ENCODE measurements at regions not wholly inside any gene's neighbourhood (a gene's known extent, or its start where the extent isn't known, plus 50 kb on each side); places are given as distances from the start of the nearest gene placed in this dataset.
A peak's percentile ranks its signal among the peaks of the same experiment; 100 is the strongest.

- TF ChIP-seq, protein P1, sequence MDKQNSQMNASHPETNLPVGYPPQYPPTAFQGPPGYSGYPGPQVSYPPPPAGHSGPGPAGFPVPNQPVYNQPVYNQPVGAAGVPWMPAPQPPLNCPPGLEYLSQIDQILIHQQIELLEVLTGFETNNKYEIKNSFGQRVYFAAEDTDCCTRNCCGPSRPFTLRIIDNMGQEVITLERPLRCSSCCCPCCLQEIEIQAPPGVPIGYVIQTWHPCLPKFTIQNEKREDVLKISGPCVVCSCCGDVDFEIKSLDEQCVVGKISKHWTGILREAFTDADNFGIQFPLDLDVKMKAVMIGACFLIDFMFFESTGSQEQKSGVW (CRISPR knock-in tag; IDR thresholded peaks at IDR 0.05; ENCODE audit: borderline replicate concordance) = no peak
- TF ChIP-seq ZMYM4 (CRISPR knock-in tag; IDR thresholded peaks at IDR 0.05) (no peak), ZNF224 (CRISPR knock-in tag; IDR thresholded peaks at IDR 0.05) (no peak), KLF6 (CRISPR knock-in tag; IDR thresholded peaks at IDR 0.05) (no peak), ZNF3 (CRISPR knock-in tag; IDR thresholded peaks at IDR 0.05) (no peak)
- TF ChIP-seq, protein P2, sequence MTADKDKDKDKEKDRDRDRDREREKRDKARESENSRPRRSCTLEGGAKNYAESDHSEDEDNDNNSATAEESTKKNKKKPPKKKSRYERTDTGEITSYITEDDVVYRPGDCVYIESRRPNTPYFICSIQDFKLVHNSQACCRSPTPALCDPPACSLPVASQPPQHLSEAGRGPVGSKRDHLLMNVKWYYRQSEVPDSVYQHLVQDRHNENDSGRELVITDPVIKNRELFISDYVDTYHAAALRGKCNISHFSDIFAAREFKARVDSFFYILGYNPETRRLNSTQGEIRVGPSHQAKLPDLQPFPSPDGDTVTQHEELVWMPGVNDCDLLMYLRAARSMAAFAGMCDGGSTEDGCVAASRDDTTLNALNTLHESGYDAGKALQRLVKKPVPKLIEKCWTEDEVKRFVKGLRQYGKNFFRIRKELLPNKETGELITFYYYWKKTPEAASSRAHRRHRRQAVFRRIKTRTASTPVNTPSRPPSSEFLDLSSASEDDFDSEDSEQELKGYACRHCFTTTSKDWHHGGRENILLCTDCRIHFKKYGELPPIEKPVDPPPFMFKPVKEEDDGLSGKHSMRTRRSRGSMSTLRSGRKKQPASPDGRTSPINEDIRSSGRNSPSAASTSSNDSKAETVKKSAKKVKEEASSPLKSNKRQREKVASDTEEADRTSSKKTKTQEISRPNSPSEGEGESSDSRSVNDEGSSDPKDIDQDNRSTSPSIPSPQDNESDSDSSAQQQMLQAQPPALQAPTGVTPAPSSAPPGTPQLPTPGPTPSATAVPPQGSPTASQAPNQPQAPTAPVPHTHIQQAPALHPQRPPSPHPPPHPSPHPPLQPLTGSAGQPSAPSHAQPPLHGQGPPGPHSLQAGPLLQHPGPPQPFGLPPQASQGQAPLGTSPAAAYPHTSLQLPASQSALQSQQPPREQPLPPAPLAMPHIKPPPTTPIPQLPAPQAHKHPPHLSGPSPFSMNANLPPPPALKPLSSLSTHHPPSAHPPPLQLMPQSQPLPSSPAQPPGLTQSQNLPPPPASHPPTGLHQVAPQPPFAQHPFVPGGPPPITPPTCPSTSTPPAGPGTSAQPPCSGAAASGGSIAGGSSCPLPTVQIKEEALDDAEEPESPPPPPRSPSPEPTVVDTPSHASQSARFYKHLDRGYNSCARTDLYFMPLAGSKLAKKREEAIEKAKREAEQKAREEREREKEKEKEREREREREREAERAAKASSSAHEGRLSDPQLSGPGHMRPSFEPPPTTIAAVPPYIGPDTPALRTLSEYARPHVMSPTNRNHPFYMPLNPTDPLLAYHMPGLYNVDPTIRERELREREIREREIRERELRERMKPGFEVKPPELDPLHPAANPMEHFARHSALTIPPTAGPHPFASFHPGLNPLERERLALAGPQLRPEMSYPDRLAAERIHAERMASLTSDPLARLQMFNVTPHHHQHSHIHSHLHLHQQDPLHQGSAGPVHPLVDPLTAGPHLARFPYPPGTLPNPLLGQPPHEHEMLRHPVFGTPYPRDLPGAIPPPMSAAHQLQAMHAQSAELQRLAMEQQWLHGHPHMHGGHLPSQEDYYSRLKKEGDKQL (CRISPR knock-in tag; IDR thresholded peaks at IDR 0.05; ENCODE audit: low read depth) = no peak
Measured at GRCh38 chr11:39971938-39972337, 1487.5 kb downstream of the LRRC4C start (continued).

DNA sequence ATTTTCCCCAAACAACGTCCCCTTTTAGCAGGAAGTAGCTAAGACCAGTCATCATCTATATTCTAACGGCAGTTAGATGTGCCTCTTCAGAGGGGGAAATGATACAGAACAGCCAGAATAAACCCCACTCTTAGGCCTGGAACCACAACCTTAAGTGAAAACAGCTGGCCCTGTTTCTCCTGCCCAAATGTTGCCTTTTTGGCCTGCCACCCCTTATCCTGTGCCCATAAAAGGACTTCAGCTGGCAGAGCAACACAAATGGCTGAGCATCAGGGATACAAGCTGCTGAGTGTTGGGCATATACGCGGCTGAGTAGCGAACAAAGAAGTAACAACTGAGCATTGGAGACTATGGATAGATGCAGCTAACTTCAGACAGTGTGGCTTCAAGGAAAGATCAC, 1491.4 kb downstream of the LRRC4C start:
- Histone ChIP-seq H3K9ac (ENCODE audit: insufficient read depth, low read depth, low read length) (no peak overlapping the region), H3K27ac (ENCODE audit: extremely low read length, insufficient read depth, low read length) (no peak overlapping the region), H3K4me2 (ENCODE audit: low read depth, low read length) (no peak overlapping the region), H3K79me2 (ENCODE audit: insufficient read depth, low read length) (no peaks in the 10 kb centered on the region), H4K20me1 (ENCODE audit: insufficient read depth, low read length) (no peaks in the 10 kb centered on the region), H3K4me3 (replicated peaks in 1 of 3; ENCODE audit: insufficient read depth in 1 of 3, low read depth in 2 of 3, low read length in 3 of 3) (no peak overlapping the region), H3K9me3 (ENCODE audit: low read length) (peaks cover 18% of the 10 kb centered on the region), H2AFZ (ENCODE audit: low read length) (peak overlapping the region; percentile 3), H3K36me3 (replicated peaks in 1 of 2; ENCODE audit: control insufficient read depth in 1 of 2, insufficient read depth in 2 of 2, low read length in 2 of 2) (no peaks in the 10 kb centered on the region), H3K27me3 (ENCODE audit: control insufficient read depth in 1 of 2, insufficient read depth in 2 of 2, low read length in 2 of 2) (no peaks in the 10 kb centered on the region), H3K4me1 (ENCODE audit: insufficient read depth, low read length) (no peaks in the 10 kb centered on the region)
- ChIA-PET POLR2A (no interaction called here), CTCF (ENCODE audit: low intra/inter-chr PET ratio, low total read pairs) (no interaction called here)
- no peak for FAIRE-seq
- WGBS (ENCODE audit: low lambda C conversion rate) = 69% methylated on average over 3 of the region's 5 CpGs
- no peak for DNase-seq (ENCODE audit: low spot score)
- in situ Hi-C loops (cut with HindIII; ENCODE audit: extremely low pct_ligation_motif_present, low pct_unique_long_range_greater_than_20kb) (no loop called here), intact Hi-C loops (cut with micrococcal nuclease; ENCODE audit: unreplicated experiment) (no loop called here)
- no peak for ATAC-seq
- no TSS peak for BruUV-seq (replicated peaks)
- TF ChIP-seq SPEN (CRISPR knock-in tag; IDR thresholded peaks at IDR 0.05; ENCODE audit: low read depth) = no peak
- no peak for TF ChIP-seq PAF1 (CRISPR knock-in tag; IDR thresholded peaks at IDR 0.05)
- no peak for TF ChIP-seq RFX5 (IDR thresholded peaks at IDR 0.05; ENCODE audit: low read depth, low read length)
- no peak for TF ChIP-seq ZEB1 (IDR thresholded peaks at IDR 0.05; ENCODE audit: insufficient replicate concordance, low read depth)
- TF ChIP-seq ZNF878 (CRISPR knock-in tag; IDR thresholded peaks at IDR 0.05) = no peak
- no peak for TF ChIP-seq ZGPAT (CRISPR knock-in tag; IDR thresholded peaks at IDR 0.05)
- TF ChIP-seq ZNF570 (CRISPR knock-in tag; IDR thresholded peaks at IDR 0.05; ENCODE audit: borderline replicate concordance) = no peak
- TF ChIP-seq ZNF292 (CRISPR knock-in tag; IDR thresholded peaks at IDR 0.05; ENCODE audit: borderline replicate concordance, low read depth) = no peak
- no peak for TF ChIP-seq TSC22D2 (CRISPR knock-in tag; IDR thresholded peaks at IDR 0.05; ENCODE audit: borderline replicate concordance)
- TF ChIP-seq SALL2 (CRISPR knock-in tag; IDR thresholded peaks at IDR 0.05) = no peak
- no peak for TF ChIP-seq YEATS4 (CRISPR knock-in tag; IDR thresholded peaks at IDR 0.05; ENCODE audit: borderline replicate concordance)
- no peak for TF ChIP-seq ZMYM2 (CRISPR knock-in tag; IDR thresholded peaks at IDR 0.05)
- TF ChIP-seq ZNF343 (CRISPR knock-in tag; IDR thresholded peaks at IDR 0.05) = no peak
